ENCODE measurements at regions not wholly inside any gene's neighbourhood (a gene's known extent, or its start where the extent isn't known, plus 50 kb on each side); places are given as distances from the start of the nearest gene placed in this dataset.

GRCh38 chr5:57406641-57407040 is 76.0 kb downstream of the ACTBL2 start:
- Histone ChIP-seq H3K79me2 (ENCODE audit: insufficient read depth) (no peaks in the 10 kb centered on the region), H3F3A (ENCODE audit: insufficient read depth) (peaks cover 18% of the 10 kb centered on the region), H3K9me2 (ENCODE audit: insufficient read depth) (no peaks in the 10 kb centered on the region), H3K9me3 (ENCODE audit: low read depth) (no peaks in the 10 kb centered on the region), H3K4me1 (ENCODE audit: insufficient read depth) (peaks cover 22% of the 10 kb centered on the region), H2AFZ (no peak overlapping the region), H4K20me1 (ENCODE audit: insufficient read depth) (no peaks in the 10 kb centered on the region), H3K9ac (no peak overlapping the region), H3K4me2 (ENCODE audit: unreplicated experiment) (no peak overlapping the region), H3K36me3 (ENCODE audit: low read depth) (no peaks in the 10 kb centered on the region), H3K27ac (no peak overlapping the region), H3K4me3 (no peak overlapping the region), H3K27me3 (replicated peaks; ENCODE audit: insufficient read depth) (no peaks in the 10 kb centered on the region)
- in situ Hi-C loops (cut with MboI) = no loop called here
- TF ChIP-seq EZH2phosphoT487 (IDR thresholded peaks at IDR 0.05; ENCODE audit: insufficient read depth, low read depth) (no peak), EZH2 (IDR thresholded peaks at IDR 0.05; ENCODE audit: insufficient read depth, poor library complexity, severe bottlenecking) (no peak)
- no peak for DNase-seq
- 79 to 87% methylated on average over 2 of the region's 2 CpGs for WGBS, 2 experiments (ENCODE audit: low coverage in 1 of 2, low lambda C conversion rate in 2 of 2, missing lambda C conversion rate in 2 of 2)

GRCh38 chr5:57405984-57406383 is 76.6 kb downstream of the ACTBL2 start:
- Histone ChIP-seq H3K9ac (no peak overlapping the region), H2AFZ (no peak overlapping the region), H3K4me3 (no peak overlapping the region), H3K36me3 (ENCODE audit: low read depth) (no peaks in the 10 kb centered on the region), H3K4me1 (ENCODE audit: insufficient read depth) (peaks cover 18% of the 10 kb centered on the region), H3K9me2 (ENCODE audit: insufficient read depth) (no peaks in the 10 kb centered on the region), H4K20me1 (ENCODE audit: insufficient read depth) (no peaks in the 10 kb centered on the region), H3K4me2 (ENCODE audit: unreplicated experiment) (no peak overlapping the region), H3F3A (ENCODE audit: insufficient read depth) (peaks cover 13% of the 10 kb centered on the region), H3K27me3 (replicated peaks; ENCODE audit: insufficient read depth) (no peaks in the 10 kb centered on the region), H3K27ac (no peak overlapping the region), H3K79me2 (ENCODE audit: insufficient read depth) (no peaks in the 10 kb centered on the region), H3K9me3 (ENCODE audit: low read depth) (no peaks in the 10 kb centered on the region)
- TF ChIP-seq EZH2phosphoT487 (IDR thresholded peaks at IDR 0.05; ENCODE audit: insufficient read depth, low read depth) (no peak), EZH2 (IDR thresholded peaks at IDR 0.05; ENCODE audit: insufficient read depth, poor library complexity, severe bottlenecking) (no peak)
- DNase-seq = no peak
- in situ Hi-C loops (cut with MboI) = no loop called here

GRCh38 chr5:57402761-57403160 is 79.8 kb downstream of the ACTBL2 start:
- H3K36me3 ChIP-seq (ENCODE audit: low read depth) = no peaks in the 10 kb centered on the region
- no peak overlapping the region for H3K9ac ChIP-seq
- H2AFZ ChIP-seq = no peak overlapping the region
- H3K27ac ChIP-seq = no peak overlapping the region
- in situ Hi-C loops (cut with MboI) = no loop called here
- no peaks in the 10 kb centered on the region for H3K4me1 ChIP-seq (ENCODE audit: insufficient read depth)
- whole genome bisulfite sequencing, 2 experiments (ENCODE audit: low coverage in 1 of 2, low lambda C conversion rate in 2 of 2, missing lambda C conversion rate in 2 of 2) = 50 to 60% methylated on average over 3 of the region's 3 CpGs
- H3K79me2 ChIP-seq (ENCODE audit: insufficient read depth) = no peaks in the 10 kb centered on the region
- H3K9me3 ChIP-seq (ENCODE audit: low read depth) = no peaks in the 10 kb centered on the region
- H4K20me1 ChIP-seq (ENCODE audit: insufficient read depth) = no peaks in the 10 kb centered on the region
- DNase-seq = no peak
- H3K4me3 ChIP-seq = no peak overlapping the region
- H3K27me3 ChIP-seq (replicated peaks; ENCODE audit: insufficient read depth) = no peaks in the 10 kb centered on the region
- TF ChIP-seq EZH2phosphoT487 (IDR thresholded peaks at IDR 0.05; ENCODE audit: insufficient read depth, low read depth) (no peak), EZH2 (IDR thresholded peaks at IDR 0.05; ENCODE audit: insufficient read depth, poor library complexity, severe bottlenecking) (no peak)
- H3K9me2 ChIP-seq (ENCODE audit: insufficient read depth) = no peaks in the 10 kb centered on the region
- H3F3A ChIP-seq (ENCODE audit: insufficient read depth) = no peaks in the 10 kb centered on the region
- no peak overlapping the region for H3K4me2 ChIP-seq (ENCODE audit: unreplicated experiment)

GRCh38 chr5:57402348-57402747 is 80.3 kb downstream of the ACTBL2 start:
- no peaks in the 10 kb centered on the region for H4K20me1 ChIP-seq (ENCODE audit: insufficient read depth)
- no peaks in the 10 kb centered on the region for H3F3A ChIP-seq (ENCODE audit: insufficient read depth)
- no peak overlapping the region for H3K27ac ChIP-seq
- no peak overlapping the region for H3K4me3 ChIP-seq
- 61 to 71% methylated on average over 2 of the region's 2 CpGs for WGBS, 2 experiments (ENCODE audit: low coverage in 1 of 2, low lambda C conversion rate in 2 of 2, missing lambda C conversion rate in 2 of 2)
- no peak for TF ChIP-seq EZH2phosphoT487 (IDR thresholded peaks at IDR 0.05; ENCODE audit: insufficient read depth, low read depth)
- TF ChIP-seq EZH2 (IDR thresholded peaks at IDR 0.05; ENCODE audit: insufficient read depth, poor library complexity, severe bottlenecking) = no peak
- H3K4me1 ChIP-seq (ENCODE audit: insufficient read depth) = no peaks in the 10 kb centered on the region
- no peaks in the 10 kb centered on the region for H3K36me3 ChIP-seq (ENCODE audit: low read depth)
- H3K27me3 ChIP-seq (replicated peaks; ENCODE audit: insufficient read depth) = no peaks in the 10 kb centered on the region
- no peak overlapping the region for H3K4me2 ChIP-seq (ENCODE audit: unreplicated experiment)
- no peaks in the 10 kb centered on the region for H3K9me3 ChIP-seq (ENCODE audit: low read depth)
- in situ Hi-C loops (cut with MboI) = no loop called here
- H2AFZ ChIP-seq = no peak overlapping the region
- no peaks in the 10 kb centered on the region for H3K9me2 ChIP-seq (ENCODE audit: insufficient read depth)
- H3K79me2 ChIP-seq (ENCODE audit: insufficient read depth) = no peaks in the 10 kb centered on the region
- H3K9ac ChIP-seq = no peak overlapping the region
- no peak for DNase-seq

- DNase-seq = no peak
- H2AFZ ChIP-seq = no peak overlapping the region
- no peaks in the 10 kb centered on the region for H3K27me3 ChIP-seq (replicated peaks; ENCODE audit: insufficient read depth)
- H3K79me2 ChIP-seq (ENCODE audit: insufficient read depth) = no peaks in the 10 kb centered on the region
- no peaks in the 10 kb centered on the region for H4K20me1 ChIP-seq (ENCODE audit: insufficient read depth)
- H3K4me2 ChIP-seq (ENCODE audit: unreplicated experiment) = no peak overlapping the region
- in situ Hi-C loops (cut with MboI) = no loop called here
- H3K9ac ChIP-seq = no peak overlapping the region
- no peaks in the 10 kb centered on the region for H3F3A ChIP-seq (ENCODE audit: insufficient read depth)
- H3K36me3 ChIP-seq (ENCODE audit: low read depth) = no peaks in the 10 kb centered on the region
- TF ChIP-seq EZH2phosphoT487 (IDR thresholded peaks at IDR 0.05; ENCODE audit: insufficient read depth, low read depth) (no peak), EZH2 (IDR thresholded peaks at IDR 0.05; ENCODE audit: insufficient read depth, poor library complexity, severe bottlenecking) (no peak)
- H3K4me1 ChIP-seq (ENCODE audit: insufficient read depth) = no peaks in the 10 kb centered on the region
- H3K4me3 ChIP-seq = no peak overlapping the region
- H3K9me3 ChIP-seq (ENCODE audit: low read depth) = no peaks in the 10 kb centered on the region
- H3K27ac ChIP-seq = no peak overlapping the region
- WGBS, 2 experiments (ENCODE audit: low coverage in 1 of 2, low lambda C conversion rate in 2 of 2, missing lambda C conversion rate in 2 of 2) = 55 to 59% methylated on average over 10 of the region's 10 CpGs
- H3K9me2 ChIP-seq (ENCODE audit: insufficient read depth) = no peaks in the 10 kb centered on the region
Observed at GRCh38 chr5:57398413-57399093, 84.1 kb downstream of the ACTBL2 start.

Measured in GM23248 (cell line).